ENCODE measurements at regions not wholly inside any gene's neighbourhood (a gene's known extent, or its start where the extent isn't known, plus 50 kb on each side); places are given as distances from the start of the nearest gene placed in this dataset.

GRCh38 chr6:27782748-27783147 lies 129.4 kb downstream of the OR2B2 start:
- WGBS, 2 donors, result 76 to 83% methylated on average over 1 to 2 of the region's 2 CpGs
- no peak overlapping the region for H3K4me3 ChIP-seq
- DNase-seq, result no peak

GRCh38 chr6:27778625-27779417 lies 133.4 kb downstream of the OR2B2 start:
- 44 to 48% methylated on average over 7 of the region's 7 CpGs for WGBS, 2 donors
- Histone ChIP-seq H3K36me3 (no peaks in the 10 kb centered on the region), H3K27ac (no peak overlapping the region), H3K27me3 (peaks cover 0 to 26% (median 0%) of the 10 kb centered on the region in 4 donors), H3K4me1 (no peaks in the 10 kb centered on the region), H3K9me3 (no peaks in the 10 kb centered on the region), H3K4me3 (no peak overlapping the region)
- intact Hi-C loops (cut with DNase I), result no loop called here
- TF ChIP-seq POLR2A (IDR thresholded peaks at IDR 0.05) (no peak), CTCF (IDR thresholded peaks at IDR 0.05) (no peak)
- no peak for DNase-seq

More at GRCh38 chr6:27782748-27783147, 129.4 kb downstream of the OR2B2 start:
- Histone ChIP-seq H3K36me3 (no peaks in the 10 kb centered on the region), H3K27me3 (peaks cover 0 to 17% (median 0%) of the 10 kb centered on the region in 4 donors), H3K27ac (no peak overlapping the region), H3K9me3 (no peaks in the 10 kb centered on the region), H3K4me1 (no peaks in the 10 kb centered on the region)
- intact Hi-C loops (cut with DNase I), result no loop called here
- TF ChIP-seq POLR2A (IDR thresholded peaks at IDR 0.05) (no peak), CTCF (IDR thresholded peaks at IDR 0.05) (no peak)

DNA sequence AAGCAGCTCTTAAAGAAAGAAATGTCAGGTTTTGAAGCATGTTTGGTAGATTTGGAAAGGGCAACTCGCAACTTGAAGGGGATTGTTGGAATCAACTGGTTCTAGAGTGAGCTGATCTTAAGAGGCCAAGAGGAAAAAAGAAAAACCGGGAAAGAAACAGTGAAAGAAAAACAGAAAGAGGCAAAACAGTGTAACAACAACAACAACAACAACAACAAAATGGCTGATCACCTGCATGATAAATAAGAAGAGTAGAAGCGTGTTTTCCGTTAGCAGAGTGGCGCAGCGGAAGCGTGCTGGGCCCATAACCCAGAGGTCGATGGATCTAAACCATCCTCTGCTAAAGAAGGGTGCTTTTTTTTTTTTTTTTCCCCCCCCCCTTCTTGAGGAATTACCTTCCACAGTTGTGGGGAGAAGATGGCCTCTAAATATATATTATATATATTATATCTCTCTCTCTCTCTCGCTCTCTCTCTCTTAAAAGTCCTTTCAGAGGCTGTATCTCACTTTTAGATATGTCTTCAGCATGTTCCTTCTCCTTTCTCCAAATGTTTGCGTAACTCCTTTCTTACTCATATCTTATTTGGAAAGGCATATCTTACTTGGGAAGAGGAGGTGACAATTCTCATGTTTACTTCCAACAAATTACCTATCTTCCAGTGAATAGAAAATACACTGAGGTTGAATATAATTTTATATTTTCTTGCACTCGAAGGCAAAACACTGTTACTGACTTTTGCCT lies 134.4 kb downstream of the OR2B2 start:
- Histone ChIP-seq H3K9me3 (no peaks in the 10 kb centered on the region), H3K27me3 (peaks cover 0 to 26% (median 0%) of the 10 kb centered on the region in 4 donors), H3K27ac (no peak overlapping the region), H3K4me3 (no peak overlapping the region), H3K4me1 (peaks cover 0 to under 1% (median 0%) of the 10 kb centered on the region in 3 donors), H3K36me3 (no peaks in the 10 kb centered on the region)
- intact Hi-C loops (cut with DNase I), result no loop called here
- no peak for DNase-seq
- TF ChIP-seq POLR2A (IDR thresholded peaks at IDR 0.05) (no peak), CTCF (IDR thresholded peaks at IDR 0.05) (no peak)
- 80 to 83% methylated on average over 11 of the region's 11 CpGs for WGBS, 2 donors

- no peak overlapping the region for H3K27ac ChIP-seq
- WGBS, 2 donors, result 76 to 89% methylated on average over 10 of the region's 10 CpGs
- intact Hi-C loops (cut with DNase I), result no loop called here
These were observed 135.1 kb downstream of the OR2B2 start for GRCh38 chr6:27777126-27777525.

More at GRCh38 chr6:27777126-27777525, 135.1 kb downstream of the OR2B2 start:
- DNase-seq, result no peak
- H3K4me1 ChIP-seq, result peaks cover 0 to 7% (median 2%) of the 10 kb centered on the region in 3 donors
- no peaks in the 10 kb centered on the region for H3K9me3 ChIP-seq
- TF ChIP-seq POLR2A (IDR thresholded peaks at IDR 0.05) (no peak), CTCF (IDR thresholded peaks at IDR 0.05) (no peak)
- H3K4me3 ChIP-seq, result no peak overlapping the region
- H3K36me3 ChIP-seq, result no peaks in the 10 kb centered on the region
- peaks cover 0 to 26% (median 0%) of the 10 kb centered on the region in 4 donors for H3K27me3 ChIP-seq

Data from esophagus squamous epithelium (tissue), 5 donors.